GM23338 (cell line): ENCODE measurements at regions not wholly inside any gene's neighbourhood (a gene's known extent, or its start where the extent isn't known, plus 50 kb on each side); places are given as distances from the start of the nearest gene placed in this dataset.

Experiments used
- ATAC-seq: fragments of 200-7000 bp; cut with Tn5 transposase; 3 replicates; pipeline ENCODE4 v1.9.1; 2020
- DNase-seq: peaks from one replicate; pipeline ENCODE4 v3.0.0-alpha.2; 2015; ENCODE audit warnings: low spot score
- H2AFZ ChIP-seq: fragments of 200-600 bp; sonication (generic); 2 replicates; pipeline ENCODE4 v1.8.0; 2016; ENCODE audit warnings: antibody characterized with exemption, mild to moderate bottlenecking, moderate library complexity
- H3F3A ChIP-seq: fragments of 200-600 bp; sonication (generic); replicated peaks from 2 replicates; pipeline ENCODE4 v1.8.0; 2017; ENCODE audit warnings: antibody characterized with exemption, mixed run types, low read depth
- H3K27ac ChIP-seq: fragments of 200-600 bp; sonication (generic); 2 replicates; pipeline ENCODE4 v1.6.1; 2016; ENCODE audit warnings: low read depth
- H3K27me3 ChIP-seq: fragments of 200-600 bp; sonication (generic); 2 replicates; pipeline ENCODE4 v1.8.0; 2016; ENCODE audit warnings: mild to moderate bottlenecking, mixed run types, moderate library complexity; ENCODE audit not compliant: insufficient read depth
- H3K36me3 ChIP-seq: fragments of 200-600 bp; sonication (generic); 2 replicates; pipeline ENCODE4 v1.8.0; 2016; ENCODE audit warnings: mild to moderate bottlenecking; ENCODE audit not compliant: insufficient read depth
- H3K4me1 ChIP-seq: fragments of 200-600 bp; sonication (generic); 2 replicates; pipeline ENCODE4 v1.8.0; 2016; ENCODE audit warnings: mild to moderate bottlenecking, moderate library complexity; ENCODE audit not compliant: insufficient read depth
- H3K4me2 ChIP-seq: fragments of 200-600 bp; sonication (generic); 2 replicates; pipeline ENCODE4 v1.7.1; 2017; ENCODE audit warnings: mixed run types
- H3K4me3 ChIP-seq: fragments of 200-600 bp; sonication (generic); 2 replicates; pipeline ENCODE4 v1.6.1; 2016; ENCODE audit warnings: mixed run types
- H3K79me2 ChIP-seq: fragments of 200-600 bp; sonication (generic); replicated peaks from 2 replicates; pipeline ENCODE4 v1.8.0; 2017; ENCODE audit warnings: mild to moderate bottlenecking; ENCODE audit not compliant: insufficient read depth
- H3K9me2 ChIP-seq: fragments of 200-600 bp; sonication (generic); 2 replicates; pipeline ENCODE4 v1.8.0; 2017; ENCODE audit not compliant: insufficient read depth
- H4K20me1 ChIP-seq: fragments of 200-600 bp; sonication (generic); replicated peaks from 2 replicates; pipeline ENCODE4 v1.8.0; 2017; ENCODE audit warnings: mild to moderate bottlenecking; ENCODE audit not compliant: insufficient read depth
- H3K27ac Mint-ChIP-seq: 2 replicates; pipeline ENCODE4 v1.8.0; 2020; ENCODE audit warnings: inconsistent platforms, mild to moderate bottlenecking, moderate library complexity, mixed read lengths
- H3K27me3 Mint-ChIP-seq: 3 replicates; pipeline ENCODE4 v1.8.0; 2022; ENCODE audit warnings: low read depth, mild to moderate bottlenecking, moderate library complexity, mixed read lengths, inconsistent platforms; ENCODE audit not compliant: insufficient read depth, poor library complexity
- H3K36me3 Mint-ChIP-seq: 3 replicates; pipeline ENCODE4 v1.8.0; 2021; ENCODE audit warnings: low read depth, mild to moderate bottlenecking, inconsistent platforms, moderate library complexity, mixed read lengths
- H3K4me1 Mint-ChIP-seq: 3 replicates; pipeline ENCODE4 v1.8.0; 2020; ENCODE audit warnings: mild to moderate bottlenecking, inconsistent platforms, mixed read lengths
- H3K4me3 Mint-ChIP-seq: 3 replicates; pipeline ENCODE4 v1.8.0; 2021; ENCODE audit warnings: moderate library complexity, mild to moderate bottlenecking, inconsistent platforms, mixed read lengths
- H3K9me3 Mint-ChIP-seq: 3 replicates; pipeline ENCODE4 v1.8.0; 2020; ENCODE audit warnings: moderate library complexity, mild to moderate bottlenecking, inconsistent platforms, mixed read lengths
- CREB1 ChIP-seq: fragments of 250-450 bp; sonication (Bioruptor Pico); IDR thresholded peaks from 2 replicates; pipeline ENCODE4 v1.5.0; 2020; ENCODE audit warnings: low read depth, mild to moderate bottlenecking, moderate library complexity
- EZH2 ChIP-seq: fragments of 200-600 bp; sonication (generic); IDR thresholded peaks from one replicate; pipeline ENCODE4 v1.8.0; 2017; ENCODE audit warnings: antibody characterized with exemption, mild to moderate bottlenecking, low read depth; ENCODE audit not compliant: unreplicated experiment
- EZH2phosphoT487 ChIP-seq: fragments of 200-600 bp; sonication (generic); IDR thresholded peaks from one replicate; pipeline ENCODE4 v1.8.1; 2018; ENCODE audit warnings: antibody characterized with exemption; ENCODE audit not compliant: unreplicated experiment
- JUNB ChIP-seq: IDR thresholded peaks from one replicate; pipeline ENCODE4 v1.6.1; 2016; ENCODE audit warnings: antibody characterized with exemption; ENCODE audit not compliant: unreplicated experiment
- NANOG ChIP-seq: IDR thresholded peaks from 2 replicates; pipeline ENCODE4 v1.6.1; 2016; ENCODE audit warnings: antibody characterized with exemption, borderline replicate concordance
- POLR2AphosphoS5 ChIP-seq: IDR thresholded peaks from 2 replicates; pipeline ENCODE4 v1.6.1; 2016; ENCODE audit warnings: antibody characterized with exemption, low read depth
- STAT1 ChIP-seq: IDR thresholded peaks from one replicate; pipeline ENCODE4 v1.6.1; 2016; ENCODE audit warnings: antibody characterized with exemption; ENCODE audit not compliant: unreplicated experiment
- ZNF114 ChIP-seq: fragments of 250-450 bp; sonication (Bioruptor Pico); IDR thresholded peaks from 2 replicates; pipeline ENCODE4 v1.5.0; 2020; ENCODE audit warnings: mild to moderate bottlenecking, moderate library complexity
- ZNF331 ChIP-seq: fragments of 250-450 bp; sonication (Bioruptor Pico); IDR thresholded peaks from 2 replicates; pipeline ENCODE4 v1.5.0; 2020; ENCODE audit warnings: low read depth, mild to moderate bottlenecking, moderate library complexity
- TF ChIP-seq, protein P1 (sequence below), 2 experiments: fragments of 200-600 bp in 1 of 2; sonication (generic) in 1 of 2; conservative IDR thresholded peaks; 2 replicates each; pipeline versions ENCODE4 v1.5.1 to v1.6.1; 2016 to 2017; ENCODE audit warnings: antibody characterized with exemption in 2 of 2, low read depth in 2 of 2, mild to moderate bottlenecking in 2 of 2, moderate library complexity in 1 of 2
- TF ChIP-seq, protein P2 (sequence below): fragments of 250-450 bp; sonication (Bioruptor Pico); IDR thresholded peaks from 2 replicates; pipeline ENCODE4 v1.5.0; 2020; ENCODE audit warnings: mild to moderate bottlenecking, moderate library complexity
- TF ChIP-seq, protein P3 (sequence below): IDR thresholded peaks from 2 replicates; pipeline ENCODE4 v1.6.1; 2016; ENCODE audit warnings: antibody characterized with exemption
- TF ChIP-seq, protein P4 (sequence below): IDR thresholded peaks from one replicate; pipeline ENCODE4 v1.6.1; 2018; ENCODE audit warnings: antibody characterized with exemption; ENCODE audit not compliant: unreplicated experiment

DNA sequence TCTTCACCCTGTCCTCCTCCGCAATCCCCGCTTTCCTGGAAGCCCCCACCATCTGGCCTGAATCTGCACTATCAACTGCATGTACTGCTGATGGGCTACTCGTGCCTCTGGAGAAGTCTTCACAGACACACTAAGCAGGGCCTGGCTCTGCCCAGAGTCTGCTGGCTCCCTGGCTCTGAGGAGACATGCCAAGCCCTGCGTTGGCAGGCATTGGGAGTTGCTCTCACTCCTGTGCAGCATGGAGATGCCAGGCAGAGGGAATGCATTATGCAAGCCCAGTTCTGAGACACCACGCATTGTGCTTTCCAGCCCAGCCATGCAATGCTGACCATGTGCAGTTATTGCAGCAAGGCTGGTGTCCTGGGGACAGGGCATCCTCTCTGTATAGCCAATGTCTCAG is 314.6 kb downstream of the CXCL12 start:
- Histone ChIP-seq H3F3A (no peaks in the 10 kb centered on the region), H4K20me1 (no peaks in the 10 kb centered on the region), H3K79me2 (no peaks in the 10 kb centered on the region), H3K9me2 (no peaks in the 10 kb centered on the region), H3K27ac (no peak overlapping the region), H3K4me3 (no peak overlapping the region), H3K36me3 (no peaks in the 10 kb centered on the region), H3K4me2 (no peak overlapping the region), H3K4me1 (no peaks in the 10 kb centered on the region), H2AFZ (no peak overlapping the region), H3K27me3 (no peaks in the 10 kb centered on the region)
- no peak for ATAC-seq
- H3K4me3 Mint-ChIP-seq: no peak overlapping the region
- no peaks in the 10 kb centered on the region for H3K9me3 Mint-ChIP-seq
- no peaks in the 10 kb centered on the region for H3K27me3 Mint-ChIP-seq
- no peaks in the 10 kb centered on the region for H3K36me3 Mint-ChIP-seq
- H3K4me1 Mint-ChIP-seq: no peaks in the 10 kb centered on the region
- TF ChIP-seq ZNF114 (CRISPR knock-in tag) (no peak), EZH2phosphoT487 (no peak), STAT1 (no peak), JUNB (no peak), POLR2AphosphoS5 (no peak), NANOG (no peak), CREB1 (CRISPR knock-in tag) (no peak), EZH2 (no peak), ZNF331 (CRISPR knock-in tag) (no peak)
- TF ChIP-seq, protein P1, sequence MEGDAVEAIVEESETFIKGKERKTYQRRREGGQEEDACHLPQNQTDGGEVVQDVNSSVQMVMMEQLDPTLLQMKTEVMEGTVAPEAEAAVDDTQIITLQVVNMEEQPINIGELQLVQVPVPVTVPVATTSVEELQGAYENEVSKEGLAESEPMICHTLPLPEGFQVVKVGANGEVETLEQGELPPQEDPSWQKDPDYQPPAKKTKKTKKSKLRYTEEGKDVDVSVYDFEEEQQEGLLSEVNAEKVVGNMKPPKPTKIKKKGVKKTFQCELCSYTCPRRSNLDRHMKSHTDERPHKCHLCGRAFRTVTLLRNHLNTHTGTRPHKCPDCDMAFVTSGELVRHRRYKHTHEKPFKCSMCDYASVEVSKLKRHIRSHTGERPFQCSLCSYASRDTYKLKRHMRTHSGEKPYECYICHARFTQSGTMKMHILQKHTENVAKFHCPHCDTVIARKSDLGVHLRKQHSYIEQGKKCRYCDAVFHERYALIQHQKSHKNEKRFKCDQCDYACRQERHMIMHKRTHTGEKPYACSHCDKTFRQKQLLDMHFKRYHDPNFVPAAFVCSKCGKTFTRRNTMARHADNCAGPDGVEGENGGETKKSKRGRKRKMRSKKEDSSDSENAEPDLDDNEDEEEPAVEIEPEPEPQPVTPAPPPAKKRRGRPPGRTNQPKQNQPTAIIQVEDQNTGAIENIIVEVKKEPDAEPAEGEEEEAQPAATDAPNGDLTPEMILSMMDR (conservative IDR thresholded peaks at IDR 0.05; ENCODE audit: low read depth in 2 of 2): no peak
- TF ChIP-seq, protein P2, sequence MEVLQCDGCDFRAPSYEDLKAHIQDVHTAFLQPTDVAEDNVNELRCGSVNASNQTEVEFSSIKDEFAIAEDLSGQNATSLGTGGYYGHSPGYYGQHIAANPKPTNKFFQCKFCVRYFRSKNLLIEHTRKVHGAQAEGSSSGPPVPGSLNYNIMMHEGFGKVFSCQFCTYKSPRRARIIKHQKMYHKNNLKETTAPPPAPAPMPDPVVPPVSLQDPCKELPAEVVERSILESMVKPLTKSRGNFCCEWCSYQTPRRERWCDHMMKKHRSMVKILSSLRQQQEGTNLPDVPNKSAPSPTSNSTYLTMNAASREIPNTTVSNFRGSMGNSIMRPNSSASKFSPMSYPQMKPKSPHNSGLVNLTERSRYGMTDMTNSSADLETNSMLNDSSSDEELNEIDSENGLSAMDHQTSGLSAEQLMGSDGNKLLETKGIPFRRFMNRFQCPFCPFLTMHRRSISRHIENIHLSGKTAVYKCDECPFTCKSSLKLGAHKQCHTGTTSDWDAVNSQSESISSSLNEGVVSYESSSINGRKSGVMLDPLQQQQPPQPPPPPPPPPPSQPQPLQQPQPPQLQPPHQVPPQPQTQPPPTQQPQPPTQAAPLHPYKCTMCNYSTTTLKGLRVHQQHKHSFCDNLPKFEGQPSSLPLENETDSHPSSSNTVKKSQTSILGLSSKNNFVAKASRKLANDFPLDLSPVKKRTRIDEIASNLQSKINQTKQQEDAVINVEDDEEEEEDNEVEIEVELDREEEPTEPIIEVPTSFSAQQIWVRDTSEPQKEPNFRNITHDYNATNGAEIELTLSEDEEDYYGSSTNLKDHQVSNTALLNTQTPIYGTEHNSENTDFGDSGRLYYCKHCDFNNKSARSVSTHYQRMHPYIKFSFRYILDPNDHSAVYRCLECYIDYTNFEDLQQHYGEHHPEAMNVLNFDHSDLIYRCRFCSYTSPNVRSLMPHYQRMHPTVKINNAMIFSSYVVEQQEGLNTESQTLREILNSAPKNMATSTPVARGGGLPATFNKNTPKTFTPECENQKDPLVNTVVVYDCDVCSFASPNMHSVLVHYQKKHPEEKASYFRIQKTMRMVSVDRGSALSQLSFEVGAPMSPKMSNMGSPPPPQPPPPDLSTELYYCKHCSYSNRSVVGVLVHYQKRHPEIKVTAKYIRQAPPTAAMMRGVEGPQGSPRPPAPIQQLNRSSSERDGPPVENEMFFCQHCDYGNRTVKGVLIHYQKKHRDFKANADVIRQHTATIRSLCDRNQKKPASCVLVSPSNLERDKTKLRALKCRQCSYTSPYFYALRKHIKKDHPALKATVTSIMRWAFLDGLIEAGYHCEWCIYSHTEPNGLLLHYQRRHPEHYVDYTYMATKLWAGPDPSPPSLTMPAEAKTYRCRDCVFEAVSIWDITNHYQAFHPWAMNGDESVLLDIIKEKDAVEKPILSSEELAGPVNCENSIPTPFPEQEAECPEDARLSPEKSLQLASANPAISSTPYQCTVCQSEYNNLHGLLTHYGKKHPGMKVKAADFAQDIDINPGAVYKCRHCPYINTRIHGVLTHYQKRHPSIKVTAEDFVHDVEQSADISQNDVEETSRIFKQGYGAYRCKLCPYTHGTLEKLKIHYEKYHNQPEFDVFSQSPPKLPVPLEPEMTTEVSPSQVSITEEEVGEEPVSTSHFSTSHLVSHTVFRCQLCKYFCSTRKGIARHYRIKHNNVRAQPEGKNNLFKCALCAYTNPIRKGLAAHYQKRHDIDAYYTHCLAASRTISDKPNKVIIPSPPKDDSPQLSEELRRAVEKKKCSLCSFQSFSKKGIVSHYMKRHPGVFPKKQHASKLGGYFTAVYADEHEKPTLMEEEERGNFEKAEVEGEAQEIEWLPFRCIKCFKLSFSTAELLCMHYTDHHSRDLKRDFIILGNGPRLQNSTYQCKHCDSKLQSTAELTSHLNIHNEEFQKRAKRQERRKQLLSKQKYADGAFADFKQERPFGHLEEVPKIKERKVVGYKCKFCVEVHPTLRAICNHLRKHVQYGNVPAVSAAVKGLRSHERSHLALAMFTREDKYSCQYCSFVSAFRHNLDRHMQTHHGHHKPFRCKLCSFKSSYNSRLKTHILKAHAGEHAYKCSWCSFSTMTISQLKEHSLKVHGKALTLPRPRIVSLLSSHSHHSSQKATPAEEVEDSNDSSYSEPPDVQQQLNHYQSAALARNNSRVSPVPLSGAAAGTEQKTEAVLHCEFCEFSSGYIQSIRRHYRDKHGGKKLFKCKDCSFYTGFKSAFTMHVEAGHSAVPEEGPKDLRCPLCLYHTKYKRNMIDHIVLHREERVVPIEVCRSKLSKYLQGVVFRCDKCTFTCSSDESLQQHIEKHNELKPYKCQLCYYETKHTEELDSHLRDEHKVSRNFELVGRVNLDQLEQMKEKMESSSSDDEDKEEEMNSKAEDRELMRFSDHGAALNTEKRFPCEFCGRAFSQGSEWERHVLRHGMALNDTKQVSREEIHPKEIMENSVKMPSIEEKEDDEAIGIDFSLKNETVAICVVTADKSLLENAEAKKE (CRISPR knock-in tag): no peak
- TF ChIP-seq, protein P3, sequence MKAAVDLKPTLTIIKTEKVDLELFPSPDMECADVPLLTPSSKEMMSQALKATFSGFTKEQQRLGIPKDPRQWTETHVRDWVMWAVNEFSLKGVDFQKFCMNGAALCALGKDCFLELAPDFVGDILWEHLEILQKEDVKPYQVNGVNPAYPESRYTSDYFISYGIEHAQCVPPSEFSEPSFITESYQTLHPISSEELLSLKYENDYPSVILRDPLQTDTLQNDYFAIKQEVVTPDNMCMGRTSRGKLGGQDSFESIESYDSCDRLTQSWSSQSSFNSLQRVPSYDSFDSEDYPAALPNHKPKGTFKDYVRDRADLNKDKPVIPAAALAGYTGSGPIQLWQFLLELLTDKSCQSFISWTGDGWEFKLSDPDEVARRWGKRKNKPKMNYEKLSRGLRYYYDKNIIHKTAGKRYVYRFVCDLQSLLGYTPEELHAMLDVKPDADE: no peak
- TF ChIP-seq, protein P4, sequence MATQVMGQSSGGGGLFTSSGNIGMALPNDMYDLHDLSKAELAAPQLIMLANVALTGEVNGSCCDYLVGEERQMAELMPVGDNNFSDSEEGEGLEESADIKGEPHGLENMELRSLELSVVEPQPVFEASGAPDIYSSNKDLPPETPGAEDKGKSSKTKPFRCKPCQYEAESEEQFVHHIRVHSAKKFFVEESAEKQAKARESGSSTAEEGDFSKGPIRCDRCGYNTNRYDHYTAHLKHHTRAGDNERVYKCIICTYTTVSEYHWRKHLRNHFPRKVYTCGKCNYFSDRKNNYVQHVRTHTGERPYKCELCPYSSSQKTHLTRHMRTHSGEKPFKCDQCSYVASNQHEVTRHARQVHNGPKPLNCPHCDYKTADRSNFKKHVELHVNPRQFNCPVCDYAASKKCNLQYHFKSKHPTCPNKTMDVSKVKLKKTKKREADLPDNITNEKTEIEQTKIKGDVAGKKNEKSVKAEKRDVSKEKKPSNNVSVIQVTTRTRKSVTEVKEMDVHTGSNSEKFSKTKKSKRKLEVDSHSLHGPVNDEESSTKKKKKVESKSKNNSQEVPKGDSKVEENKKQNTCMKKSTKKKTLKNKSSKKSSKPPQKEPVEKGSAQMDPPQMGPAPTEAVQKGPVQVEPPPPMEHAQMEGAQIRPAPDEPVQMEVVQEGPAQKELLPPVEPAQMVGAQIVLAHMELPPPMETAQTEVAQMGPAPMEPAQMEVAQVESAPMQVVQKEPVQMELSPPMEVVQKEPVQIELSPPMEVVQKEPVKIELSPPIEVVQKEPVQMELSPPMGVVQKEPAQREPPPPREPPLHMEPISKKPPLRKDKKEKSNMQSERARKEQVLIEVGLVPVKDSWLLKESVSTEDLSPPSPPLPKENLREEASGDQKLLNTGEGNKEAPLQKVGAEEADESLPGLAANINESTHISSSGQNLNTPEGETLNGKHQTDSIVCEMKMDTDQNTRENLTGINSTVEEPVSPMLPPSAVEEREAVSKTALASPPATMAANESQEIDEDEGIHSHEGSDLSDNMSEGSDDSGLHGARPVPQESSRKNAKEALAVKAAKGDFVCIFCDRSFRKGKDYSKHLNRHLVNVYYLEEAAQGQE: no peak
- no peak for DNase-seq
- H3K27ac Mint-ChIP-seq: no peak overlapping the region
